Aorta (tissue), 5 donors: ENCODE measurements at regions not wholly inside any gene's neighbourhood (a gene's known extent, or its start where the extent isn't known, plus 50 kb on each side); places are given as distances from the start of the nearest gene placed in this dataset.

Experiments
- ATAC-seq: fragments of 200-7000 bp; cut with Tn5 transposase; one replicate; pipeline ENCODE4 v1.9.1; 2022; ENCODE audit warnings: moderate library complexity; ENCODE audit not compliant: low FRiP score
- DNase-seq, 2 donors: peaks; one replicate each; pipeline ENCODE4 v3.0.0-alpha.2; 2020
- H3K27ac ChIP-seq, 2 donors: one replicate each; pipeline ENCODE4 v1.5.1; 2013; ENCODE audit warnings: low read length in 2 of 2, mild to moderate bottlenecking in 2 of 2, moderate library complexity in 2 of 2, control low read depth in 1 of 2, inconsistent platforms in 1 of 2, low read depth in 1 of 2
- H3K27me3 ChIP-seq, 2 donors: one replicate each; pipeline ENCODE4 v1.6.1; 2013; ENCODE audit warnings: control low read depth in 1 of 2, low read length in 1 of 2, mild to moderate bottlenecking in 1 of 2, moderate library complexity in 1 of 2; ENCODE audit not compliant: insufficient read depth in 2 of 2, control insufficient read depth in 1 of 2
- H3K36me3 ChIP-seq, 2 donors: one replicate each; pipeline ENCODE4 v1.6.1; 2013; ENCODE audit warnings: control low read depth in 1 of 2, low read length in 1 of 2, mild to moderate bottlenecking in 1 of 2; ENCODE audit not compliant: insufficient read depth in 2 of 2, control insufficient read depth in 1 of 2
- H3K4me1 ChIP-seq, 2 donors: one replicate each; pipeline ENCODE4 v1.6.1; 2013; ENCODE audit warnings: low read length in 2 of 2, control low read depth in 1 of 2, mild to moderate bottlenecking in 1 of 2, moderate library complexity in 1 of 2; ENCODE audit not compliant: insufficient read depth in 2 of 2, control insufficient read depth in 1 of 2
- H3K4me3 ChIP-seq, 2 donors: one replicate each; pipeline ENCODE4 v1.5.1; 2013; ENCODE audit warnings: low read length in 2 of 2, control low read depth in 1 of 2, mild to moderate bottlenecking in 1 of 2
- H3K9me3 ChIP-seq: one replicate; pipeline ENCODE4 v1.6.1; 2013; ENCODE audit warnings: mild to moderate bottlenecking, low read length; ENCODE audit not compliant: control insufficient read depth
- WGBS, 2 donors: extraction: QIAGEN DNeasy Blood & Tissue Kit; methylation state at CpG; one replicate each; pipeline ENCODE4 v1.1.7; 2013; 5-methylcytosine and 5-hydroxymethylcytosine counted together
- intact Hi-C, 2 donors: fragments of 100-400 bp; cut with DNase I; formaldehyde crosslinking; loops; one replicate each; pipeline versions ENCODE4 v1.14.2 to v1.15.0; 2022
- donor health status: healthy with polysubstance abuse.
- donor health status: Bipolar disorder and iron deficiency.
- donor health status: DM: no; HTN: no; CAD: no.
- donor health status: DM: no; HTN: no; CAD: no.
- donor health status: DM: yes; HTN: yes; CAD: no.

GRCh38 chr9:1747417-1747967, 267.7 kb upstream of the SMARCA2 start:
- WGBS, 2 donors = 64 to 67% methylated on average over 2 of the region's 2 CpGs
- Histone ChIP-seq H3K4me3 (no peak overlapping the region), H3K27me3 (no peaks in the 10 kb centered on the region), H3K27ac (no peak overlapping the region), H3K4me1 (no peaks in the 10 kb centered on the region), H3K9me3 (no peaks in the 10 kb centered on the region), H3K36me3 (no peaks in the 10 kb centered on the region)
- no peak for ATAC-seq
- no peak for DNase-seq
- intact Hi-C loops = no loop called here

- Histone ChIP-seq H3K27me3 (no peaks in the 10 kb centered on the region), H3K27ac (no peak overlapping the region), H3K4me1 (no peaks in the 10 kb centered on the region), H3K4me3 (no peak overlapping the region), H3K36me3 (no peaks in the 10 kb centered on the region), H3K9me3 (no peaks in the 10 kb centered on the region)
- 7 to 17% methylated on average over 1 of the region's 1 CpG for WGBS, 2 donors
- intact Hi-C loops = no loop called here
- no peak for ATAC-seq
- DNase-seq = no peak
Measured at GRCh38 chr9:1748407-1748806, 266.7 kb upstream of the SMARCA2 start.

GRCh38 chr9:1757186-1757585, 258.0 kb upstream of the SMARCA2 start:
- Histone ChIP-seq H3K36me3 (no peaks in the 10 kb centered on the region), H3K9me3 (no peaks in the 10 kb centered on the region), H3K4me1 (no peaks in the 10 kb centered on the region), H3K27ac (no peak overlapping the region), H3K4me3 (no peak overlapping the region), H3K27me3 (no peaks in the 10 kb centered on the region)
- ATAC-seq (no peak), DNase-seq (no peak)
- intact Hi-C loops = no loop called here
- 79 to 80% methylated on average over 5 of the region's 5 CpGs for WGBS, 2 donors

- WGBS, 2 donors = 72 to 88% methylated on average over 2 of the region's 2 CpGs
- Histone ChIP-seq H3K9me3 (no peaks in the 10 kb centered on the region), H3K4me3 (no peak overlapping the region), H3K4me1 (no peaks in the 10 kb centered on the region), H3K27me3 (no peaks in the 10 kb centered on the region), H3K27ac (no peak overlapping the region), H3K36me3 (no peaks in the 10 kb centered on the region)
- ATAC-seq (no peak), DNase-seq (no peak)
- intact Hi-C loops = no loop called here
Measured at GRCh38 chr9:1759009-1759408, 256.1 kb upstream of the SMARCA2 start.

- ATAC-seq (no peak), DNase-seq (no peak)
- Histone ChIP-seq H3K27ac (no peak overlapping the region), H3K36me3 (no peaks in the 10 kb centered on the region), H3K27me3 (no peaks in the 10 kb centered on the region), H3K9me3 (no peaks in the 10 kb centered on the region), H3K4me3 (no peak overlapping the region), H3K4me1 (no peaks in the 10 kb centered on the region)
- intact Hi-C loops = no loop called here
- 74 to 81% methylated on average over 5 of the region's 5 CpGs for WGBS, 2 donors
Measured at GRCh38 chr9:1759771-1760300, 255.3 kb upstream of the SMARCA2 start.

GRCh38 chr9:1761807-1762206, 253.3 kb upstream of the SMARCA2 start:
- Histone ChIP-seq H3K36me3 (no peaks in the 10 kb centered on the region), H3K4me3 (no peak overlapping the region), H3K4me1 (no peaks in the 10 kb centered on the region), H3K27ac (no peak overlapping the region), H3K9me3 (no peaks in the 10 kb centered on the region), H3K27me3 (no peaks in the 10 kb centered on the region)
- DNase-seq = no peak
- ATAC-seq = no peak
- intact Hi-C loops = no loop called here
- WGBS, 2 donors = 69 to 73% methylated on average over 4 of the region's 4 CpGs

- 43 to 51% methylated on average over 2 of the region's 2 CpGs for WGBS, 2 donors
- no peaks in the 10 kb centered on the region for H3K36me3 ChIP-seq
Measured at GRCh38 chr9:1766042-1766441, 249.1 kb upstream of the SMARCA2 start.

GRCh38 chr9:1768561-1768960, 246.6 kb upstream of the SMARCA2 start:
- intact Hi-C loops = no loop called here
- Histone ChIP-seq H3K27ac (no peak overlapping the region), H3K9me3 (peaks cover 1% of the 10 kb centered on the region), H3K4me3 (no peak overlapping the region), H3K4me1 (no peaks in the 10 kb centered on the region), H3K36me3 (no peaks in the 10 kb centered on the region), H3K27me3 (no peaks in the 10 kb centered on the region)
- DNase-seq (no peak), ATAC-seq (no peak)
- WGBS, 2 donors = 49 to 80% methylated on average over 3 of the region's 3 CpGs

More at GRCh38 chr9:1766042-1766441, 249.1 kb upstream of the SMARCA2 start:
- H3K4me1 ChIP-seq = no peaks in the 10 kb centered on the region
- peaks cover 1% of the 10 kb centered on the region for H3K9me3 ChIP-seq
- H3K4me3 ChIP-seq = no peak overlapping the region
- ATAC-seq (no peak), DNase-seq (no peak)
- intact Hi-C loops = no loop called here
- H3K27me3 ChIP-seq = no peaks in the 10 kb centered on the region
- H3K27ac ChIP-seq = no peak overlapping the region

- DNase-seq (no peak), ATAC-seq (no peak)
- intact Hi-C loops = no loop called here
- Histone ChIP-seq H3K27me3 (no peaks in the 10 kb centered on the region), H3K36me3 (no peaks in the 10 kb centered on the region), H3K4me1 (no peaks in the 10 kb centered on the region), H3K27ac (no peak overlapping the region), H3K9me3 (peaks cover 1% of the 10 kb centered on the region), H3K4me3 (no peak overlapping the region)
- WGBS, 2 donors = 66 to 76% methylated on average over 3 of the region's 3 CpGs
Measured at GRCh38 chr9:1771094-1771789, 243.9 kb upstream of the SMARCA2 start.
